ENCODE measurements at regions not wholly inside any gene's neighbourhood (a gene's known extent, or its start where the extent isn't known, plus 50 kb on each side); places are given as distances from the start of the nearest gene placed in this dataset.

DNA sequence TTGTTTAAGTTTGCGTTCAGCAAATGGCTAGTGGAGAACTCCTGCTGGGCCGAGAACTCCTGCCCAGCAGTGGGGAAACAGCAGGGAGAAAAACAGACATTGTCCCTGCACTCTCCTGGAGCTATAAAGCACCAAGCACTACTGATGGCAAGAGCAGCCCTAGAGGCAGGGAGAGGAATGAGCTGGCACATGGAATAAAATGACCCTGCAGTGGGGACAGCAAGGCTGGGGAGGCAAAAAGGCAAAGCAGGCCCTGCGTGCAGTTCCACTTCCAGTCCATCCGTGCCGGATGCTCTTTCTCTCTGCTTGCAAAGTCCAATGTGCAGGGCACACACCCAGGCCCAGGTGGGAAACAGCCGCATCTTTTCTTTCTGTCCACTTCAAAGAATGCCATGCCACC lies 415.5 kb downstream of the LRATD1 start:
- TF ChIP-seq, protein P1, sequence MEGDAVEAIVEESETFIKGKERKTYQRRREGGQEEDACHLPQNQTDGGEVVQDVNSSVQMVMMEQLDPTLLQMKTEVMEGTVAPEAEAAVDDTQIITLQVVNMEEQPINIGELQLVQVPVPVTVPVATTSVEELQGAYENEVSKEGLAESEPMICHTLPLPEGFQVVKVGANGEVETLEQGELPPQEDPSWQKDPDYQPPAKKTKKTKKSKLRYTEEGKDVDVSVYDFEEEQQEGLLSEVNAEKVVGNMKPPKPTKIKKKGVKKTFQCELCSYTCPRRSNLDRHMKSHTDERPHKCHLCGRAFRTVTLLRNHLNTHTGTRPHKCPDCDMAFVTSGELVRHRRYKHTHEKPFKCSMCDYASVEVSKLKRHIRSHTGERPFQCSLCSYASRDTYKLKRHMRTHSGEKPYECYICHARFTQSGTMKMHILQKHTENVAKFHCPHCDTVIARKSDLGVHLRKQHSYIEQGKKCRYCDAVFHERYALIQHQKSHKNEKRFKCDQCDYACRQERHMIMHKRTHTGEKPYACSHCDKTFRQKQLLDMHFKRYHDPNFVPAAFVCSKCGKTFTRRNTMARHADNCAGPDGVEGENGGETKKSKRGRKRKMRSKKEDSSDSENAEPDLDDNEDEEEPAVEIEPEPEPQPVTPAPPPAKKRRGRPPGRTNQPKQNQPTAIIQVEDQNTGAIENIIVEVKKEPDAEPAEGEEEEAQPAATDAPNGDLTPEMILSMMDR (conservative IDR thresholded peaks at IDR 0.05): no peak; the same call in 1 of the 2 replicates
- no peak for TF ChIP-seq ZFX (IDR thresholded peaks at IDR 0.05)

Data from C4-2B (cell line).